ENCODE measurements at regions not wholly inside any gene's neighbourhood (a gene's known extent, or its start where the extent isn't known, plus 50 kb on each side); places are given as distances from the start of the nearest gene placed in this dataset.

GRCh38 chr14:23887536-23887935, 66.0 kb upstream of the DHRS4 start:
- TF ChIP-seq POLR2AphosphoS5 (IDR thresholded peaks at IDR 0.05; ENCODE audit: low read depth, low read length) (no peak), POLR2A (IDR thresholded peaks at IDR 0.05; ENCODE audit: low read depth, low read length) (no peak)
